ENCODE measurements at regions not wholly inside any gene's neighbourhood (a gene's known extent, or its start where the extent isn't known, plus 50 kb on each side); places are given as distances from the start of the nearest gene placed in this dataset.

GRCh38 chr13:105541565-105541964 lies 993.9 kb downstream of the EFNB2 start:
- no peak for TF ChIP-seq CTCF (IDR thresholded peaks at IDR 0.05 in 2 of 3, conservative IDR thresholded peaks at IDR 0.05 in 1 of 3; ENCODE audit: borderline replicate concordance in 1 of 3, insufficient read depth in 1 of 3, low read depth in 2 of 3, low read length in 2 of 3)
- TF ChIP-seq SRF (IDR thresholded peaks at IDR 0.05; ENCODE audit: low read depth), result no peak
- no peak for TF ChIP-seq POLR2AphosphoS5 (IDR thresholded peaks at IDR 0.05; ENCODE audit: low read depth, low read length)
- no peak for TF ChIP-seq RAD21 (IDR thresholded peaks at IDR 0.05; ENCODE audit: low read depth)
- TF ChIP-seq JUND (IDR thresholded peaks at IDR 0.05), result no peak
- TF ChIP-seq EZH2phosphoT487 (IDR thresholded peaks at IDR 0.05; ENCODE audit: borderline replicate concordance), result no peak
- TF ChIP-seq ZNF274 (IDR thresholded peaks at IDR 0.05; ENCODE audit: low read depth, low read length), result no peak
- TF ChIP-seq REST (IDR thresholded peaks at IDR 0.05; ENCODE audit: low read depth), result no peak
- no peak for TF ChIP-seq YY1 (IDR thresholded peaks at IDR 0.05; ENCODE audit: extremely low read depth, insufficient replicate concordance, low read depth, low read length)
- TF ChIP-seq POLR2A (IDR thresholded peaks at IDR 0.05; ENCODE audit: borderline replicate concordance, extremely low read depth, insufficient read depth, insufficient read length), result no peak

Measured in HCT116 (cell line).